ENCODE measurements at regions not wholly inside any gene's neighbourhood (a gene's known extent, or its start where the extent isn't known, plus 50 kb on each side); places are given as distances from the start of the nearest gene placed in this dataset.
"Not testable (repeated sequence)": the region's sequence is repeated elsewhere in the genome, so short reads cannot be mapped to it uniquely, and the experiment has no call there.

- ChIA-PET POLR2A (no interaction called here), CTCF (no interaction called here)
- TF ChIP-seq ELF4 (IDR thresholded peaks at IDR 0.05), result no peak
- TF ChIP-seq HDGF (IDR thresholded peaks at IDR 0.05; ENCODE audit: borderline replicate concordance), result no peak
- no peak for TF ChIP-seq BHLHE40 (IDR thresholded peaks at IDR 0.05; ENCODE audit: borderline replicate concordance)
- TF ChIP-seq CTBP1 (IDR thresholded peaks at IDR 0.05; ENCODE audit: borderline replicate concordance), result no peak
- no peak for TF ChIP-seq ARNT (IDR thresholded peaks at IDR 0.05)
- TF ChIP-seq FOXM1 (IDR thresholded peaks at IDR 0.05; ENCODE audit: borderline replicate concordance), result no peak
- TF ChIP-seq SP1 (IDR thresholded peaks at IDR 0.05), result no peak
- no peak for TF ChIP-seq LEF1 (IDR thresholded peaks at IDR 0.05; ENCODE audit: borderline replicate concordance)
- no peak for TF ChIP-seq PKNOX1 (IDR thresholded peaks at IDR 0.05)
- no peak for TF ChIP-seq FOXK2 (IDR thresholded peaks at IDR 0.05)
- TF ChIP-seq ZNF384 (IDR thresholded peaks at IDR 0.05), result no peak
- TF ChIP-seq SUZ12 (IDR thresholded peaks at IDR 0.05), result no peak
- no peak for TF ChIP-seq TARDBP (IDR thresholded peaks at IDR 0.05)
- no peak for TF ChIP-seq FOXA1 (IDR thresholded peaks at IDR 0.05)
- no peak for DNase-seq (ENCODE audit: extremely low spot score)
Measured at GRCh38 chr6:79399499-79399898, 137.7 kb downstream of the LCA5 start.

GRCh38 chr6:79398617-79399016 lies 138.6 kb downstream of the LCA5 start:
- DNase-seq (ENCODE audit: extremely low spot score); POLR2A ChIA-PET; CTCF ChIA-PET: not testable (repeated sequence)

GRCh38 chr6:79396625-79397024 lies 140.6 kb downstream of the LCA5 start:
- TF ChIP-seq NFRKB (IDR thresholded peaks at IDR 0.05) (no peak), TARDBP (IDR thresholded peaks at IDR 0.05) (no peak), SP1 (IDR thresholded peaks at IDR 0.05) (no peak), SUZ12 (IDR thresholded peaks at IDR 0.05) (no peak), LEF1 (IDR thresholded peaks at IDR 0.05; ENCODE audit: borderline replicate concordance) (no peak), ARNT (IDR thresholded peaks at IDR 0.05) (no peak), FOXK2 (IDR thresholded peaks at IDR 0.05) (no peak), HDGF (IDR thresholded peaks at IDR 0.05; ENCODE audit: borderline replicate concordance) (no peak), BHLHE40 (IDR thresholded peaks at IDR 0.05; ENCODE audit: borderline replicate concordance) (no peak), ZNF384 (IDR thresholded peaks at IDR 0.05) (no peak), CTBP1 (IDR thresholded peaks at IDR 0.05; ENCODE audit: borderline replicate concordance) (no peak), L3MBTL2 (conservative IDR thresholded peaks at IDR 0.05) (no peak), FOXM1 (IDR thresholded peaks at IDR 0.05; ENCODE audit: borderline replicate concordance) (no peak), FOXA1 (IDR thresholded peaks at IDR 0.05) (no peak), ELF4 (IDR thresholded peaks at IDR 0.05) (no peak), PKNOX1 (IDR thresholded peaks at IDR 0.05) (no peak)
- no peak for DNase-seq (ENCODE audit: extremely low spot score)
- CTCF ChIA-PET, result no interaction called here
- POLR2A ChIA-PET, result no interaction called here

GRCh38 chr6:79394690-79395089 lies 142.5 kb downstream of the LCA5 start:
- TF ChIP-seq TARDBP (IDR thresholded peaks at IDR 0.05), result no peak
- no peak for TF ChIP-seq FOXA1 (IDR thresholded peaks at IDR 0.05)
- TF ChIP-seq FOXM1 (IDR thresholded peaks at IDR 0.05; ENCODE audit: borderline replicate concordance), result no peak
- TF ChIP-seq PKNOX1 (IDR thresholded peaks at IDR 0.05), result no peak
- no peak for TF ChIP-seq LEF1 (IDR thresholded peaks at IDR 0.05; ENCODE audit: borderline replicate concordance)
- TF ChIP-seq ZNF384 (IDR thresholded peaks at IDR 0.05), result no peak
- TF ChIP-seq ELF4 (IDR thresholded peaks at IDR 0.05), result no peak
- TF ChIP-seq L3MBTL2 (conservative IDR thresholded peaks at IDR 0.05), result no peak
- TF ChIP-seq ARNT (IDR thresholded peaks at IDR 0.05), result no peak
- no peak for TF ChIP-seq SUZ12 (IDR thresholded peaks at IDR 0.05)
- TF ChIP-seq FOXK2 (IDR thresholded peaks at IDR 0.05), result no peak
- no peak for TF ChIP-seq NFRKB (IDR thresholded peaks at IDR 0.05)
- TF ChIP-seq SP1 (IDR thresholded peaks at IDR 0.05), result no peak
- TF ChIP-seq BHLHE40 (IDR thresholded peaks at IDR 0.05; ENCODE audit: borderline replicate concordance), result no peak
- TF ChIP-seq CTBP1 (IDR thresholded peaks at IDR 0.05; ENCODE audit: borderline replicate concordance), result no peak
- TF ChIP-seq HDGF (IDR thresholded peaks at IDR 0.05; ENCODE audit: borderline replicate concordance), result no peak
- DNase-seq (ENCODE audit: extremely low spot score), result no peak
- ChIA-PET POLR2A (no interaction called here), CTCF (no interaction called here)

- no peak for DNase-seq (ENCODE audit: extremely low spot score)
- TF ChIP-seq FOXK2 (IDR thresholded peaks at IDR 0.05), result no peak
- no peak for TF ChIP-seq ARNT (IDR thresholded peaks at IDR 0.05)
- TF ChIP-seq TARDBP (IDR thresholded peaks at IDR 0.05), result no peak
- TF ChIP-seq FOXM1 (IDR thresholded peaks at IDR 0.05; ENCODE audit: borderline replicate concordance), result no peak
- TF ChIP-seq SP1 (IDR thresholded peaks at IDR 0.05), result no peak
- TF ChIP-seq NFRKB (IDR thresholded peaks at IDR 0.05), result no peak
- POLR2A ChIA-PET, result no interaction called here
- CTCF ChIA-PET, result no interaction called here
Measured at GRCh38 chr6:79392094-79392493, 145.1 kb downstream of the LCA5 start.

GRCh38 chr6:79391480-79391879 lies 145.8 kb downstream of the LCA5 start:
- no peak for DNase-seq (ENCODE audit: extremely low spot score)
- POLR2A ChIA-PET, result no interaction called here
- CTCF ChIA-PET, result no interaction called here
- TF ChIP-seq SUZ12 (IDR thresholded peaks at IDR 0.05), result no peak
- no peak for TF ChIP-seq ZNF384 (IDR thresholded peaks at IDR 0.05)
- TF ChIP-seq PKNOX1 (IDR thresholded peaks at IDR 0.05), result no peak
- no peak for TF ChIP-seq HDGF (IDR thresholded peaks at IDR 0.05; ENCODE audit: borderline replicate concordance)
- no peak for TF ChIP-seq FOXK2 (IDR thresholded peaks at IDR 0.05)
- no peak for TF ChIP-seq NFRKB (IDR thresholded peaks at IDR 0.05)
- no peak for TF ChIP-seq ARNT (IDR thresholded peaks at IDR 0.05)
